Muscle layer of duodenum (tissue), 2 donors: ENCODE measurements at regions not wholly inside any gene's neighbourhood (a gene's known extent, or its start where the extent isn't known, plus 50 kb on each side); places are given as distances from the start of the nearest gene placed in this dataset.
"Not testable (repeated sequence)": the region's sequence is repeated elsewhere in the genome, so short reads cannot be mapped to it uniquely, and the experiment has no call there.

ENCODE experiments used
- H3K27ac ChIP-seq: one replicate; pipeline ENCODE4 v1.7.0; 2013; ENCODE audit warnings: mild to moderate bottlenecking, low read length
- H3K27me3 ChIP-seq: one replicate; pipeline ENCODE4 v1.7.0; 2013; ENCODE audit warnings: low read depth, mild to moderate bottlenecking, control low read depth, low read length
- H3K36me3 ChIP-seq, 2 donors: one replicate each; pipeline ENCODE4 v1.7.0; 2013; ENCODE audit warnings: low read length in 2 of 2, control low read depth in 1 of 2, mild to moderate bottlenecking in 1 of 2; ENCODE audit not compliant: insufficient read depth in 2 of 2, control insufficient read depth in 1 of 2
- H3K4me1 ChIP-seq, 2 donors: one replicate each; pipeline ENCODE4 v1.7.0; 2013; ENCODE audit warnings: low read length in 2 of 2, mild to moderate bottlenecking in 2 of 2, control low read depth in 1 of 2, moderate library complexity in 1 of 2; ENCODE audit not compliant: insufficient read depth in 2 of 2, control insufficient read depth in 1 of 2
- H3K4me3 ChIP-seq, 2 donors: one replicate each; pipeline ENCODE4 v1.7.0; 2013; ENCODE audit warnings: low read length in 2 of 2, low read depth in 1 of 2, mild to moderate bottlenecking in 1 of 2
- H3K9me3 ChIP-seq, 2 donors: one replicate each; pipeline ENCODE4 v1.7.0; 2013; ENCODE audit warnings: low read length in 2 of 2, control low read depth in 1 of 2, mild to moderate bottlenecking in 1 of 2; ENCODE audit not compliant: control insufficient read depth in 1 of 2
- donor health status: healthy.

DNA sequence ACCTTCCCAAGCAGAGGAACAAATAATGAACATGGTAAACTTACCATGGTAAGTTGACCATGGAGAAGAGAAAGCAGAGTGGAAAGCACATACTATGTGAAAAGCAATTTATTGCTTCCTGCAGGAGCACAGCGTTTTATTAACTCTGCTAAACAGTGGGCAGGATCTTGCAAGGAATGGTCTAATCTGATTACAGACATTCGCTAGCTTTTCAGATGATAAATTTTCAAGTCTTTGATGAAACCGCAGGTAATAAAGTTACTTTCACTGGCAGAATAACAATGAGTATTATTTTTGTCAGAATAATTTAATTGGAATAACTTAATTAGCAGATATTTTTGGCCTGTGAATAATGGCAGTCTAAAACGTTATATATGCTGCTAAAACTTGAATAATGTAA is 89.6 kb upstream of the HGF start:
- no peaks in the 10 kb centered on the region for H3K36me3 ChIP-seq
- no peak overlapping the region for H3K4me3 ChIP-seq
- H3K9me3 ChIP-seq, result no peaks in the 10 kb centered on the region
- no peaks in the 10 kb centered on the region for H3K4me1 ChIP-seq
- no peaks in the 10 kb centered on the region for H3K27me3 ChIP-seq
- no peak overlapping the region for H3K27ac ChIP-seq

- not testable (repeated sequence) for H3K9me3 ChIP-seq, H3K4me1 ChIP-seq, H3K27ac ChIP-seq, H3K27me3 ChIP-seq, H3K36me3 ChIP-seq, H3K4me3 ChIP-seq
Observed at GRCh38 chr7:81858820-81859219, 89.0 kb upstream of the HGF start.

DNA sequence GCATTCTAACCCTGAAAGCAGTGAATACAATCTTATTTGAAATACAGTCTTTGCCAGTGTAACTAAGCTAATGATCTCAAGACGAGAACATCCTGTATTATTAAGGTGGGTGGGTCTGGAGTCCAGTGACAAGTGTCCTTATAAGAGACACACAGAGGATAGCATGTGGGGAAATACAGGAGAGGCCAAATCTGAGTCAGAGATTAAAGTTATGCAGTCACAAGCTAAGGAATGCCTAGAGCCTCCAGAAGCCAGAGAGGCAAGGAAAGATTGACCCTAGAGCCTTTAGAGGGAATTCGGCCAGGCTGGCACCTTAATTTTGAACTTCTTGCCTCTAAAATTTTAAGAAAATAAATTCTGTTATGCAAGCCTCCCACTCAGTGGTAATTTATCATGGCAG is 87.5 kb upstream of the HGF start:
- H3K4me1 ChIP-seq, result no peaks in the 10 kb centered on the region
- H3K36me3 ChIP-seq, result no peaks in the 10 kb centered on the region
- no peak overlapping the region for H3K4me3 ChIP-seq
- no peaks in the 10 kb centered on the region for H3K27me3 ChIP-seq
- no peaks in the 10 kb centered on the region for H3K9me3 ChIP-seq
- no peak overlapping the region for H3K27ac ChIP-seq

GRCh38 chr7:81854518-81854917 is 84.7 kb upstream of the HGF start:
- Histone ChIP-seq H3K27ac (no peak overlapping the region), H3K4me1 (no peaks in the 10 kb centered on the region), H3K4me3 (no peak overlapping the region), H3K36me3 (no peaks in the 10 kb centered on the region), H3K9me3 (no peaks in the 10 kb centered on the region), H3K27me3 (no peaks in the 10 kb centered on the region)

- H3K4me1 ChIP-seq, result no peaks in the 10 kb centered on the region
- no peaks in the 10 kb centered on the region for H3K27me3 ChIP-seq
- H3K4me3 ChIP-seq, result no peak overlapping the region
- no peaks in the 10 kb centered on the region for H3K36me3 ChIP-seq
- no peaks in the 10 kb centered on the region for H3K9me3 ChIP-seq
- H3K27ac ChIP-seq, result no peak overlapping the region
Observed at GRCh38 chr7:81852701-81853100, 82.9 kb upstream of the HGF start.

- Histone ChIP-seq H3K27ac (no peak overlapping the region), H3K9me3 (no peaks in the 10 kb centered on the region), H3K27me3 (no peaks in the 10 kb centered on the region), H3K4me1 (no peaks in the 10 kb centered on the region), H3K36me3 (no peaks in the 10 kb centered on the region), H3K4me3 (no peak overlapping the region)
Observed at GRCh38 chr7:81851413-81851812, 81.6 kb upstream of the HGF start.

GRCh38 chr7:81846398-81846797 is 76.6 kb upstream of the HGF start:
- H3K9me3 ChIP-seq, result peaks cover 0 to 2% of the 10 kb centered on the region in 2 donors

DNA sequence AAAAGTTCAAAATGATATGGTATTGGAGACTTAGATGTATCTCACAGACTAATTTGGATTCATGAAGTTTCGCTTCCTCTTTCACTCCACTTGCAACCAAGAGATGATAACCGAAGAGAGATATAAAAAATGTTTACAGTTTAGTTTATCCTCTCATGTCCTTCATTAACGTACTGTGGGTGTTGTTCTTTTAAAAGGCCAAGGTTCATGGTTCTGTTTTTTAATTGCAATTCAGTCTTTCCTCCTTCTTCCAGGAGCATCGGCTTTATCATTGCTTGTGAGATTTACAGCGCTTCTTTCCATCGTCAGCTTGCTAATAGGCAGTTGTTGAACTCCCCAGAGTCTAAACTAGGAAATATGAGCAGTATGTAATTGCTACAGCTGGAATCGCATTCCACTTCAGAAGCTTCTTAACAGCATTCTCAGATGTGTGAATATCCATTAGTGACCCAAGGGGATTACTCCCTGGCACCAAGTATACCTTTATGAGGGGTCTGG is 75.9 kb upstream of the HGF start:
- Histone ChIP-seq H3K27ac (peak overlapping the region; percentile 41), H3K27me3 (no peaks in the 10 kb centered on the region), H3K9me3 (peaks cover 0 to 2% of the 10 kb centered on the region in 2 donors), H3K4me1 (no peaks in the 10 kb centered on the region), H3K36me3 (no peaks in the 10 kb centered on the region), H3K4me3 (peak overlapping the region in 1 of 2 donors; percentile 28)

More at GRCh38 chr7:81846398-81846797, 76.6 kb upstream of the HGF start:
- Histone ChIP-seq H3K27ac (peak overlapping the region; percentile 41), H3K27me3 (no peaks in the 10 kb centered on the region), H3K4me1 (no peaks in the 10 kb centered on the region), H3K4me3 (no peak overlapping the region), H3K36me3 (no peaks in the 10 kb centered on the region)

DNA sequence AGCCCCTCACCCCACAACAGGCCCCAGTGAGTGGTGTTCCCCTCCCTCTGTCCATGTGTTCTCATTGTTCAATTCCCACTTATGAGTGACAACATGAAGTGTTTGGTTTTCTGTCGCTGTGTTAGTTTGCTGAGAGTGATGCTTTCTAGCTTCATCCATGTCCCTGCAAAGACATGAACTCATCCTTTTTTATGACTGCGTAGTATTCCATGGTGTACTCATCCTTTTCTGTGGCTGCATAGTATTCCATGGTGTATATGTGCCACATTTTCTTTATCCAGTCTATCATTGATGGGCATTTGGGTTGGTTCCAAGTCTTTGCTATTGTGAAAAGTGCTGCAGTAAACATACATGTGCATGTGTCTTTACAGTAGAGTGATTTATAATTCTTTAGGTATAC is 73.8 kb upstream of the HGF start:
- H3K9me3 ChIP-seq, H3K27ac ChIP-seq, H3K27me3 ChIP-seq, H3K4me1 ChIP-seq, H3K36me3 ChIP-seq, H3K4me3 ChIP-seq: not testable (repeated sequence)

DNA sequence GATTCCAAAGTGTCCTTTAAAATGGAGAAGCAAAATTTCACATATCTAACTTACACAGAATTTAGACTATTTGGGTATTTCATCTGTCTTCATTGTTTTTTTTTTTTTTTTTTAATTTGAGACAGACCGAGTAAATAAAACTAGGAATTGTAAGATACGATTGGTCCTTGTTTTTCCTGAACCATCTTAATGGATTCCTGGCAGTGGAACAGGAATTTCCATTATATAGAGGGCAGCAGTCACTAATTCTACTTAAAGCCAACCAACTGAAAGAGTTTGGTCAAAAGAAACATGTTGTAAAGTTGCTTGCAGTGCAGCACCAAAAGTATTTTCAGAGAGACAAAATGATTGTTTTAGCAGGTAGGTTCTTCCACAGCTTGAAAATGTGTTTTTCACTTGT is 72.5 kb upstream of the HGF start:
- Histone ChIP-seq H3K4me1 (no peaks in the 10 kb centered on the region), H3K9me3 (peaks cover 0 to 6% of the 10 kb centered on the region in 2 donors), H3K4me3 (no peak overlapping the region), H3K27me3 (no peaks in the 10 kb centered on the region), H3K27ac (no peak overlapping the region), H3K36me3 (no peaks in the 10 kb centered on the region)

DNA sequence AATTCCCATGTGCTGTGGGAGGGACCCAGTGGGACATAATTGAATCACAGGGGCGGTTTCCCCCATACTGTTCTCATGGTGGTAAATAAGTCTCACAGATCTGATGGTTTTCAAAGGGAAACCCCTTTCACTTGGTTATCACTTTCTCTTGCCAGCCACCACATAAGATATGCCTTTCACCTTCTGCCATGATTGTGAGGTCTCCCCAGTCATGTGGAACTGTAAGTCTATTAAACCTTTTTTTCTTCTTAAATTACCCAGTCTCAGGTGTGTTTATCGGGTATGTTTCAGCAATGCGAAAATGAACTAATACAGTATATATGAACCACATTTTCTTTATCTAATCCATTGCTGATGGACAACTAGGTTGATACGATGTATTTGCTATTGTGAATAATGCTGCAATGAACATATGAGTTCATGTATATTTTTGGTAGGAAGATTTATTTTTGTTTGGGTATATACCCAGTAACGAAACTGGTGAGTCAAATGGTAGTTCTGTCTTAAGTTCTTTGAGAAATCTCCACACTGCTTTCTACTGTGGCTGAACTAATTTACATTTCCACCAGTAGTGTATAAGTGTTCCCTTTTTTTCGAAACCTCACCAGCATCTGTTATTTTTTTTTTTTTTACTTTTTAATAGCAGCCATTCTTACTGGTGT is 70.0 kb upstream of the HGF start:
- no peaks in the 10 kb centered on the region for H3K36me3 ChIP-seq
- H3K4me3 ChIP-seq, result no peak overlapping the region
- H3K27ac ChIP-seq, result no peak overlapping the region
- peaks cover 0 to 6% of the 10 kb centered on the region in 2 donors for H3K9me3 ChIP-seq
- H3K4me1 ChIP-seq, result no peaks in the 10 kb centered on the region
- H3K27me3 ChIP-seq, result no peaks in the 10 kb centered on the region

DNA sequence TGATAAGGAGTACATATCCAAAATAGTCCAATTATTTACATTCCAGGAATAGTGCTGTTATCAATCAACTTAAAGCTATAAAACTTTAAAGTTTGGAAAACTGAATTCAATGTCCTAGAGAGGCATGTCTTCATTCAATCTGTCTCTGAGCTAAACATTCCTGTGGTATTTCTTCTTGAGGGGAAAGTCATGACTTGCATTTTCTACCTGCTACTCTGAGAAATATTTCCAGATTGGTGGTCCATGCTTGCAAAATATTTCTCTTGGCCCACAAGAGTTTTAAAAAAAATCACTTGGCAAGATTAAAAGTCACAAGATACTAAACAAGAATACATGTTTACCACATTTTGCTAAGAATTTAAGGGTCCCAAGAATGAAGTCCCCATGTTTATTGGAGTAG is 63.6 kb upstream of the HGF start:
- Histone ChIP-seq H3K4me3 (no peak overlapping the region), H3K9me3 (peaks cover 0 to 7% of the 10 kb centered on the region in 2 donors), H3K4me1 (no peaks in the 10 kb centered on the region), H3K27me3 (no peaks in the 10 kb centered on the region), H3K27ac (no peak overlapping the region), H3K36me3 (no peaks in the 10 kb centered on the region)
